HG03175 (cell line): ENCODE measurements at regions not wholly inside any gene's neighbourhood (a gene's known extent, or its start where the extent isn't known, plus 50 kb on each side); places are given as distances from the start of the nearest gene placed in this dataset.
"Not testable (repeated sequence)": the region's sequence is repeated elsewhere in the genome, so short reads cannot be mapped to it uniquely, and the experiment has no call there.

Source experiments
- ATAC-seq: cut with Tn5 transposase; IDR thresholded peaks from one replicate; pipeline ENCODE4 v1.9.1; 2021; ENCODE audit warnings: mild to moderate bottlenecking, moderate library complexity; ENCODE audit not compliant: unreplicated experiment

DNA sequence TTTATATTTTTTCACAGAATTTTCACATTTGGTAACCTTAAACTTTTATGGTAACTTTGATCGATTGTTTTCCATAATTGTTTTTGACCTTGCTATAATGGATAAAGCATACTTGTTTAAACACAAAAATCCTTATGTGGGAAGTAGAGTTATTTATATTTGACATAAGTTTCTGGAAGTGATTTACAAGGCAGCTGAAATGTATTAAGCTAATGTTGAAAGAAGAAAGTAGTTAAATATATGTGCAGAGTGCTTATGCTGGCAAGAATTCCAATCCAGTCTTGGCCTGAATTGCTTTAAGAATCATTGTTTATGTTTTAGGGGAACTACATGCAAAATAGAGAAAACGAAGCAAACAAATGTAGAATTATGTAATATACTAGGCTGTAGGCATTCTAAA, 763.6 kb downstream of the TAF11L14 start:
- no peak for ATAC-seq

DNA sequence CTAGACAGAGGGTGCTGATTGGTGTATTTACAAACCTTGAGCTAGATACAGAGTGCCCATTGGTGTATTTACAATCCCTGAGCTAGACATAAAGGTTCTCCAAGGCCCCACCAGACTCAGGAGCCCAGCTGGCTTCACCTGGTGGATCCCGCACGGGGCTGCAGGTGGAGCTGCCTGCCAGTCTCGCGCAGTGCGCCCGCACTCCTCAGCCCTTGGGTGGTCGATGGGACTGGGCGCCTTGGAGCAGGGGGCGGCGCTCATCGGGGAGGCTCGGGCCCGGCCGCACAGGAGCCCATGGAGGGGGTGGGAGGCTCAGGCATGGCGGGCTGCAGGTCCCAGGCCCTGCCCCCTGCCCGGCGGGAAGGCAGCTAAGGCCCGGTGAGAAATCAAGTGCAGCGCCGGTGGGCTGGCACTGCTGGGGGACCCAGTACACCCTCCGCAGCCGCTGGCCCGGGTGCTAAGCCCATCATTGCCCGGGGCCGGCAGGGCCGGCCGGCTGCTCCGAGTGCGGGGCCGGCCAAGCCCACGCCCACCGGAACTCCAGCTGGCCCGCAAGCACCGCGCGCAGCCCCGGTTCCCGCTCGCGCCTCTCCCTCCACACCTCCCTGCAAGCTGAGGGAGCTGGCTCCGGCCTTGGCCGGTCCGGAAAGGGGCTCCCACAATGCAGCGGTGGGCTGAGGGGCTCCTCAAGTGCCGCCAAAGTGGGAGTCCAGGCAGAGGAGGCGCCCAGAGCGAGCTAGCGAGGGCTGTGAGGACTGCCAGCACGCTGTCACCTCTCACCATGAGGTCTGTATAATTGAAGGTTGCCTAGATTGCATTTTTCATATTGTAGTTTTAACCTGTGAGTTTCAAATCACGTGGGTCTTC, 765.4 kb downstream of the TAF11L14 start:
- ATAC-seq: not testable (repeated sequence)

DNA sequence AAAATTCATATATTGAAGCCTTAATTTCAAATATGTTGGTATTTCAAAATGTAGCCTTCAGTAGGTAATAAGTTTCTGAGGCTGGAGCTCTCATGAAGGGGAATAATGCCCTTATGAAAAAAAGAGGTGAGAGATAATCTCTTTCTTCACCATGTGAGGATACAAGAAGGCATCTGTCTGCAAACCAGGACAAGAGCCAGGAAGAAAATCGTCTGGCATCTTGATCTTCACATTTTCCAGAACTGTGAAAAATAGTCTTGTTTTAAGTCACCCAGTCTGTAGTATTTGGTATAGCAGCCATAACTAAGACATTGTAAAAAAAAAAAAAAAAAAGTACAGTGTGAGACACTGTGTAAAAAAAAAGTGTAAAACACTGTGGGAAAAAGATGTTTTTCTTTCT, 768.9 kb downstream of the TAF11L14 start:
- no peak for ATAC-seq

DNA sequence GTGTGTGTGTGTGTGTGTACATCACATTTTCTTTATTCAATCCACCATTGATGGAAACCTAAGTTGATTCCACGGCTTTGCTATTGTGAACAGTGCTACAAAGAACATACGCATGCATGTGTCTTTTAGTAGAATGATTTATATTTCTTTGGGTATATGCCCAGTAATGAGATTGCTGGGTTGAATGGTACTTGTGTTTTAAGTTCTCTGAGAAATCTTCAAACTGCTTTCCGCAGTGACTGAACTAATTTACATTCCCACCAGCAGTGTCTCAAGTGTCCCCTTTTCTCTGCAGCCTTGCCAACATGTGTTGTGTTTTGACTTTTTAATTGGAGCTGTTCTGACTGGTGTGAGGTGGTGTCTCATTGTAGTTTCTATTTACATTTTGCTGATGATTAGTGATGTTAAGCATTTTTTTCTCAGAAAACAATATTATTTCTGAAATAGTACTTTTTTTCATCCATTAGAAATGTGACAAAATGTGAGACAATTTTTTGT, 769.7 kb downstream of the TAF11L14 start:
- ATAC-seq: no peak

DNA sequence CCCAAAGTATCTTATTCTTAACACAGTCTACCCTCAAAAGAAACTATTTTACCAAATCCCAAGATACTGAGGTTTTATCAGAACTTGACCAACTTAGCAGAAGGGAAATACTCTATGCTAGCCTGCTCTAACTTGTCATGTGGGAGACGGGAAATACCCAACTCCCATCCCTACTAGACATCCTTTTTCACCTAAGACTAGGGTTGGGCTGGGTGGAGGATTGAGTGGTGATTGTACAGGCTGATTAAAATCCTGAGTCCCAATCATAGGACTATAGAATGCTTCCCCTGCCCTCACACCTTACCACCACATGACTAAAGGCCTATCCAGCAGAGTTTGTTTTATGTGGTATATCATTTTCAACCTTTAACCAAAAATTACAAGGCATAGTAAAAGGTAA, 786.5 kb downstream of the TAF11L14 start:
- no peak for ATAC-seq

DNA sequence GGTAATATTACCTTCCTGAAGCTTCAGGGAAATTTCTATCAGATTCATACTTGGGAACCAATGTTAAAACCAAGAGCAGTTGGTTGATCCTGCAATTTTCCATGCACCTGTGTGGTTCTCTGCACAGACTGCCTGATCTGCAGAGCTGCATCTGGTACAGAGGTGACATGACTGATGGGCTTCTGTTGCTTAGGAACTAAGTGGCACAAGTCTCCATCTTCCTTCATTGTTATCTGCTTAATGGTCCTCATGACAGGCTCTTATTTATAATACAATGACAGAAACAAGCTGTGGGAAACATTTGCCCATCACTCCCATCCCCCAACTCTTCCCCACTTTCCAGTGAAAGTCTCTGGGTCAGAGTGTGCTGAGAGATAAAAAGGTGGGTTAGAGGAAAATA, 799.1 kb downstream of the TAF11L14 start:
- ATAC-seq: no peak

DNA sequence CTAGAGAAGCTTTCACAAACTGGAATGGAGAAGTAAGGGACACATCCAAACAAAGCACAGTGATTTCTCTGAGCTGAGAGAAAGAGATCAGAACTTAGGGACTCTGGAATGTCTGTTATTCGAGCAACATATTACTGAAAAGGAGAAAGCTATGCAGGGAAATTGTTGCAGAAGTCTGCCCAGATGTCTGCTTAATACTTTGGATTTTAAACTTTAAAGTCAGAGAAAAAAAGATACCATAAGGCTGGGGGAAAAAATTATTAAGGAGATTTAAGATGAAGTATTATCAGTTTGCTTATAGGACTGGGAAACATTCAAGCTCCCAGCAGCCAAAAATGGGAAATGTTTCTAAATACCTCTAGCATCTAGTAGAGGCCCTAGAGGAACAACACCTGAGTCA, 803.9 kb downstream of the TAF11L14 start:
- no peak for ATAC-seq

DNA sequence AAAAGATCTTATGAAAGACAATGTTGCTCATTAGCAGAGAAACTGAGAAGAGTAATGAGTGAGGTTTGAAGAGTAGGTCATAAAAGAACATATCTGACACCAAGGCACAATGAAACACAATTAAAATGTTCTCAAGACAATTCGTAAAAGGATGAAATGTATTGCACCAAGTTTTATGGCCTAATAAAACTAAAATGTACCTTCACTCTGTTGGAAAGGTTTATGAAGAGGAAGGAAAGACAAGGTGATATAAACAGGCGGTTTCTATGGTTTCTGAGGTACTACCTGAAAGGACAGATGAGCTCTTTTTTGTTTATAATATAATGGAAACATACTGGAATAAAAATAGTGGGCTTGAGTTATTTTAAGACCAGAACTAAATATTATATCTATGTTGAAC, 821.3 kb downstream of the TAF11L14 start:
- ATAC-seq: no peak

DNA sequence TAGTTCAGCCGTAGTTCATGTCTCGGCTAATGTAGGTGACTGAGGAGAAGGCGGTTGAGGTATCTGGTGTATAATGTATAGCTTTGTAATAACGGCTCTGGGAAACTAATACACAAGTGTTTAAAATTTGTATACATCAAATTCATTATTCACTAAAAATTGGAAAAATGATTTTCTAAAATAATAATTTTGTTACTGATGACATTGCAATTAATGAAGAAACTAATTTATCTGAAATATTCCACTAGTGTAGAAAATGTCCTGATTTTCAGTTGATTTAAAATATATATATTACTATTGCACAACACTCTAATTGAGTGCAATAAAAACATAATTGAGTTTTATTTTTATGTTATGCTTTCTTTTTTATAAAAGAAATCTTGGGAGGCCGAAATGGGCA, 823.0 kb downstream of the TAF11L14 start:
- ATAC-seq: no peak

DNA sequence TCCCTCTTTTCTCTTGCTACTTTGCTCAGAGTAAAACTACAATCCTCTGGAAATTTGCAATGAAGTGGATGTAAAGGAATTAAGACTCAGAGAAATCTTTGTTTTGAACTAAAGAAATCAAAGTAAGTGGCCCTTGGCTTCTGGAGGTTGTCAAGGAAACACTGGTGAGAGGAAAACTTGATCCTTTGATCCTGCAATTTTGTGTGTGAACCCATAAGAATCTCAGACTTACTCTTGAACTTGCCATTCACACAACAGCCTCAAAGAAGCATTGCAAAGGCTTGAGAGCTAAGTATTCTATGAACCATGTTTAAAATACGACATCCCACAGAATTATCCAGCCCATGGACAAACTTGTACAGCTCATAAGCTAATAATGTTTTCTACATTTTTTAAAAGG, 827.5 kb downstream of the TAF11L14 start:
- no peak for ATAC-seq

DNA sequence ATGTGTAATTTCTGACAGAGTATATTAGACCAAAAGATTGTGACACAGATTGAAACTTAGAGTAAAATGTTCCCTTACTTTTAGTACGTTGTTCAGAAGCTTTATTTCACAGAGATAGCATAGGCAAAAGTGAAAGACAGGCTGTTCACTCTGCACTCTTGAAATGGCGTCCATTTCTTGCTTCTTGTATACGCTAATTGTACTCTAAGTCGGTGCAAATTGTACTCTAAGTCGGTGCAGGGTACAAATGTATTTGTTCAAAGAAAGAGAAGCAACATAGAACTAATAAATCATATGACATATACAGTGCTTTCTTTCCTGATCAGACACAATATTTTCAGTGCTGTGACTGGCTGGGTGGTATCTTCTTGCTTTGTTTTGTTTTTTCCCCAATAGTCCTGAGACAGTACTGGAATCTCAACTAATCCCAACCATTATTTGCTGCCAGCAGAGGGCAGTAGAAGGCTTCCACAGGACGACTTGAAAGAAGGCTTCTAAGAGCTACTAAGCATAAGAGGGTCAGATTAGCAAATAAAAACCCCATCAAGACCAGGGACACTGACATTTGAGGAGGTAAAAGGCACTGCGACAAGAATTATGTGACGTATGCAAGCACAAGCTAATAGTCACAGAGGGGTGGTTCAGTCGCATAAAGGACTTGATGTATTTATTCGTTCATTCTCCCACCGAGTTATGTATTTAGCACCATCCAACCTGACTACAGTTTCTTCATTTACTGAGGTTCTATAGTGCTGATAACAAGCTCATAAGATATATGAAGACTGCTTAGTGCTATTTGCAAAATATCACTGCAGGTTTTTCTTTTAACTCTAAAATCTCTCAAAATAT, 831.8 kb downstream of the TAF11L14 start:
- peak; percentile 86 for ATAC-seq

DNA sequence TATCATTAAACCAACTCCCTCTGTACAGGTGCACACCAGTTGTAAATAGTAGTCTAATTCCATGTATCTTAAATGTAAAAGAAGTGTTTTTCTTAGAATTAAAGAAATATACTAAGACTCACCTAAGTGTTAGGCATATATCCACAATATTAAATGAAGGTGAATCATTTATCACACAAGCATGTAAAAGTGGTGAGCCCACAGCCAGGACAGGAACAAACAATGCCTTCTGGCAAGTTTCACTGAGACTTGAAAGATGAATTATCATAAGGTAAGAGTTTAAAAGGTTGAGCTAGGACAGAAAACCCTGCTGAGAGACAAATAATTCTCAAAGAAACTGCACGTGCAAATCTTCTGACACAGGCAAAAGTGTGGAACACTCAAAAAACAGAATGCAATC, 832.5 kb downstream of the TAF11L14 start:
- ATAC-seq: no peak

DNA sequence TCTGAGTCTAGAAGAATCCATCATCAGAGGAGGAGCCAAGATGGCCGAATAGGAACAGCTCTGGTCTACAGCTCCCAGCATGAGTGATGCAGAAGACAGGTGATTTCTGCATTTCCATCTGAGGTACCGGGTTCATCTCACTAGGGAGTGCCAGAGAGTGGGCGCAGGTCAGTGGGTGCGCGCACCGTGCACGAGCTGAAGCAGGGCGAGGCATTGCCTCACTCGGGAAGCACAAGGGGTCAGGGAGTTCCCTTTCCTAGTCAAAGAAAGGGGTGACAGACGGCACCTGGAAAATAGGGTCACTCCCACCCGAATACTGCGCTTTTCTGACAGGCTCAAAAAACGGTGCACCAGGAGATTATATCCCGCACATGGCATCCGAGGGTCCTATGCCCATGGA, 837.5 kb downstream of the TAF11L14 start:
- ATAC-seq: not testable (repeated sequence)

DNA sequence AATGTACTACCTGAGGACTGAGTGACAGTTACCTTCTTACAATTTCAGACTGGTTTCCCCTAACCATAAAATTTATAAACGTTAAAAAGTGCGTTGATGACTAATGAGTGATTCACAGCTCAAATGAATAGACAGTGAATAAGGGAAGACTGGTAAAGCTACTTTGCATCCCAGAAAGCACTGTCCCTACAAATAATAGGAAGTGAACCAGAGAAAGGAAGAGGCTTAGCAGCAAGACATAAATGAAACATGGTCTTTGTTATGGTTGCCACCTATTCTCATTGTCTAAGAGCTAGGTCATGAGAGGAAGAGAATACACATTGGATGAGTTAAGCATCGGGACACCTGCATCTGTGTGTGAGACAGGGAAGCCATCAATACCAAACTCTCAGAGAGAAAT, 849.2 kb downstream of the TAF11L14 start:
- no peak for ATAC-seq

DNA sequence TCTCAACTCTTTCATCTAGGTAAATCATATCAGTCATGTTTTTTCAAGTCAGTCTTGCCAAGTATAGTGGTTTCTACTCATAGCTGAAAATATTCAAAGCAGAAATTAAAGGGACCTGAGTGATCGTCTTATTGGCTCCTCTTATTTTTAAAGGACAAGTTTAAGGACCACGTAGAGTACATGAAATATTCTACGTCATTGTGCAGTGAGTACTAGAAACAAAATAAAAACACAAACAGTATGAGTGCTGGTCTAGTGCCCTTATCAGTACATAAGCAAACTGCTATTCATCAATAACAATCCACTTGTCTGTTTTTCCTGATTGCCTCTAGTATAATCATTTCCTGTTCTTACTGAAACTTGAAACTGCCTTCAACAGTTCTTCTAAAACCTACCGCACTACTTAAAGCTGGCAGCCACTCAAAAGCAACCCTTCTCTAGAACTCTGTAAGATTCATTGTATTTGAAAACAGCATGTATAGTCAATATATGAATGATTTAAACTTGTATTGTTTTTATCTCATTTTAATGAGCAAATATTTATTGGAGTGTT, 853.7 kb downstream of the TAF11L14 start:
- no peak for ATAC-seq

DNA sequence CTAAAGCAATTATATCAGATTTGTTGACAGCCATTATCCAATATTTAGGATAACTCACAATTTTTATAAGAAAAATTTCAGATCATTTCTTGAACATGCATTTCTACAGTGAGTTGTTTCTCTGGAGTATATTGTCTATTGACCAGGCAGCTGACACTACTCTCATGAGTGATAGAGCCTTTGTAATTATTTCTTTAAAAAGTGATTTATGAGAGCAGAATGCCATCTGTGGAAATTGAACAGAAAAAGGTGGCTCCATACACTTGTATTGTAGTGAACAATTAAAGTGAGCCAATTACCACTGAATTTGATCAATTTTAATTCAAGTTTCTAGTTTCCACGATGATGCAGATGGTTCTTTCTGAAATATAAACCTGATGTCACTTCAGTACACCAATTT, 855.4 kb downstream of the TAF11L14 start:
- no peak for ATAC-seq

DNA sequence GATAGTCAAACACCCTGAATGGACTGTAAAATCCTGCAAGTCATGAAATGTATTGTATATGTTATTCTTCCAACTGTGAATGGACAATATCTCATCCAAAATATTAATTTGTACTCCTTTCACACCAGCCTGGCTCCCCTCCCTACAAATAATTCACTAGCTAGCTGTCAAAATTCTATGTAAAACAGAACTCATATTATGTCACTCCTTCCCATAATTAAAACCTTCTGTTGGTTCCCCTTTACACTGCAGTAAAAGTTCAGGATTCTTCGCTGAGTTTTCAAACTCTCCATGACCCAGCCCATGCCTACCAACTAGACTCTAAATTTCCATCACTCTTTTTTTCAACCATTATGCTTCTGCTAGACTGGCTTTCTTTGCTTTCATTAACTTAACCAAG, 857.1 kb downstream of the TAF11L14 start:
- no peak for ATAC-seq

DNA sequence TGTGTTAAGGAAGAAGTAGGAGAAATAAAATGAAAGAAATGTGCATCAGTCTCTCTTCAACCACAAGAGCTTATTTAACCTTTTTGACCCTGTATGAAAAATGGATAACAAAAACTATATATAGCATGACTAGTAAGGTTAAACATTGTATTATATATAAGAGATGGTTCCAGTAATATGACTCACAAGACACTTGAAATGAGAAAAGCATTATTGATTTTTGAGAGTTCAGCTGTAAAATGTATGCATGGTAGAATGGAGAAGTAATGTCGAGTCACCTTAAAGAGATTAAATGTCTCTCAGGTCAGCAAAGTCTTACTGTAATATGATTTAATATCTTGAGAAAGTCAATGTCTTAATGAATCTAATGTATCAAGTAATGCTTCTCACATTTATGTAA, 860.9 kb downstream of the TAF11L14 start:
- ATAC-seq: no peak

DNA sequence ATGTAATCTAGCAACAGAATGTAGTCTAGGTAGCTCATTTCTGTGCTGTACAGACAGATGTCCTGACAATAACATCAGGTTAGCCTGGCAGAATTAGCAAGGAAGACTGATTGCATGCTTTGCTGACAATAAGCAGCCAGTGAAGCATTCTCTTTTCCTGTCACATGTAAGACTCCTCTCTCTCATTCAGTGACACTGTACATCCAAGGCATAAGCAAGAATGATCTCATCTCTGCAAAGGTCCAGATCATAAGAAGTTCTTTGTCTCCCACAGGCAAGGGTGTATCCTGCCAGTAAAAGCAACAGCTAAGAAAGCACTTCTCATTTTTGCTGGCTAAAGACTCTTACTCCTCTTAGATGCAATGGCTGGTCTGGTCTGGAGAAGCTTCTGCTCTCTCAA, 861.8 kb downstream of the TAF11L14 start:
- ATAC-seq: no peak

DNA sequence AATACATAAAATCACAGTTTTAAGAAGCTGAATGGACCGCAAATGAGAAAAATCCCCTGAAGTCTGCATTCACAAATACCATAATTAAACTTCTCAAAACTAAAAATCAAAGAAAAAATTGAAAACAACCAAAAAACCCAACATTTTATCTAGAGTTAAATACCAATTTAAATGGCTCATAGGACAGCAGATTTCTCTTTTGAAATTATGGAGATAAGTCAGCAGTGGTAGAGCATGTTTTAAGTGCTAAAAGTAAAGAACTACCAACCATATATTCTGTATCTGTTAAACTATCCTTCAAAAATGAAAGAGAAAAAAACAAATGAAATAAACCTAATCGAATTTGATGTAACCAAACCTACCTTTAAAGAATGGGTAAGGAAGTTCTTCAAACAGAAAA, 862.8 kb downstream of the TAF11L14 start:
- ATAC-seq: no peak

DNA sequence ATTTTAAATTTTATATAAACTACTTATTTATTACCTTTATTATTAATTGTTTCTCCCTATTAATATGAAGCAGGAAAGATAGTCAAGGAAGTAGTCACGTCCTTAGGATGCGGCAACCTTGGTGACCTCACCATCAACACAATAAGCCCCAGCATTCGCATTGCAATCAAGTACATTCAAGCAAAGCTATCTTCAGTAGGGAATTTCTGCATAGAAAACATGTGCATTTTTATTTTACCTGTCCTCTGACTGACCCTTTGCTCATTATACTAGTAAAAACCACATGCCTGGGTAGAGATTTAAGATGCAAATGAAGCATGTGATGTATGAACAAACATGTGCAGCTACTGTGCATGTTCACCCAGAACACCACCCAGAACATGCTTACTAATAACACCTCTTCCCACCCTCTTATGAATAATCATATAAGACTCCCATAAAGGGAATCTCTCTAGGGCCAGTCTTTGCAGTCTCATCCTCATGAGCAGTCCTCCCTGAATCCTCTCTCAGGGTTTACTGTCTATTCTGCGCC, 869.6 kb downstream of the TAF11L14 start:
- ATAC-seq: no peak
